Effector CD4-positive, alpha-beta T cell (primary cell): ENCODE measurements at regions not wholly inside any gene's neighbourhood (a gene's known extent, or its start where the extent isn't known, plus 50 kb on each side); places are given as distances from the start of the nearest gene placed in this dataset.

Source experiments
- DNase-seq: peaks from one replicate; pipeline ENCODE4 v3.0.0-alpha.2; 2020

DNA sequence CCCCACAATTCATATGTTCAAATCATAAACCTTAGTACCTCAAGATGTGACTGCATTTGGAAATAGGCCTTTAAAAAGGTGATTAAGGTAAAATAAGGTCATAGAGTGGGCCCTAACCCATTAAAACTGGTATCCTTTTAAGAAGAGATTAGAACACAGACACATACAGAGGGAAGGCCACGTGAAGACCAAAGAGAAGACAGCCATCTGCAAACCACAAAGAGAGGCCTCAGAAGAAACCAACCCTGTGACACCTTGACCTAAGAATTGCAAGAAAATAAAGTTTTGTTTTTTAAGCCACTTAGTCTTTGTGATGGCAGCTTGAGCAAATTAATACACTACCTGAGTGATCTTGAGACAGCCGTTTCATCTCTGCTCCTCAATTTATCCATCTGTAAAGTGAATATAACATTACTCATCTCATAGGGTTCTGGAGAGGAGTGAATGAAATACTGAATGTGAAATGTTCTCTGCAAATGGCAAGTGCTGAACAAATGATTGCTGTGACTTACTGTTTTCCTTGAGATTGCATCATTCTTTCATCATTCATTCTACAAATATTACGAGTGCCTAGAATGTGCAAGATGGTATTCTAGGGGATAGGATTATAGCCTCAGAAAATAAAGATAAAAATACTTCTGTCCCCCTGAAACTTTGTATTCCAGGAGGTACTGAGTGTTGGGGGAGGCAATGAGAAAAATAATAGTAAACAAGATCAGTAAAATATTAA is 222.0 kb upstream of the CDH13 start:
- no peak for DNase-seq

DNA sequence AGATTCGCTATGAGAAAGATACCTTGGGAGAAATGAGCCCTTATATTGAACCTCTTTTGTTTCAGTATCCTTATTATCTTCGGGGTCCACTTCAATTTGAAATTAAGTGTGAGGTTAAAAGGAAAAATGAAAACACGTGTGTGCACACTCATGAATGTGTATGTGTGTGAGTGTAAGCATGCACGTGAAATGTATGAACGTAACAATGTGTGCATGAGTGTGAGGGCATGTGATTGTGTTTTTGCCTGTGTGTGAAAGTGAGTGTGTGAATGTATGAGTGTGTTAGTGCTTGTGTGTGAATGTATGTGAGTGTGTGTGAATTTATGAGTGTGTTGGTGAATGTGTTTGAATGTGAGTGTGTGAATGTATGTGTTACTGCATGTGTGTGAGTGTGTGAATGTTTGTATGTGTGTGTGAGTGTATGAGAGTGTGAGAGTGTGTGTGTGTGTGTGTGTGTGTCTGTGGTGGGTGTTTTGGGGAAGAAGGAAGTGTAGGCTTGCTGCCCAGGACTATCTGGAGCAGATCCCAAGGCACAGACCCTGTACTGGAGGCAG is 224.0 kb upstream of the CDH13 start:
- DNase-seq: no peak

DNA sequence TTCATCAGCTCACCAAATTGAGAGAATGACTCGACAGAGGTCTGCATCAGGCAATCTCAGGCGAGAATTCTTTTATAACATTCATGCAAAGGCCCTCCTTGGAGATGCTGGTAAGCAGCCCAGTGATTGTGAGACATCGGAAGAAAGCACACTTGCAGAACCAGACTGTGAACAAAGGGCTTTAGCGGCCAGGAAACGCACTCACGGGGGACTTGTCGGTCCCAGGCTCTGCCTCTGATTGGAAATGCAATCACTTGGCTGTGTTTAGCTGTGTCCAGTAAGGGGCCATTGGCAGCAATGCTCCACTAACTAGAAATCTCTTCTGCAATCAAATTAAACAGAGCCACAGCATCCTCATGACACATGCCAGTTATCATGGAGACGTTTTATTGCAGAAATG is 226.7 kb upstream of the CDH13 start:
- DNase-seq: no peak

DNA sequence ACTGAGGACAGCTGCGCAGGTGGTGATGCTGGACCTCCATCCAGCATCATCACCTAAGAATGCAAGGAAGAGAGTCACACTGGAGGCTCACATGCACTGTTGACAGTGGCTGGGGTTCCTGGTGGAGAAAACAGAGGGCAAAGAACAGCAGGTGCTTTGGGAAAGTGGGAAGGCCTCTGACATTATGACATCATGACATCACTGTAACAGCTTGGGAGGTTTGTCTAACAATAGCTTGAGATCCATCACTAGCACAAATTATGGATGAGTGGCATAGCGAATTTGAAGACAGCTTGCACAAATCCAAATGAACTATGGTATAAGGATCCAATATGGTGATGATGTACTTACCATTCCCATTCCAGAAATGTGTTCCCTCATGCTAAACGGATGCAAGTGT is 226.5 kb upstream of the MPHOSPH6 start:
- DNase-seq: no peak

DNA sequence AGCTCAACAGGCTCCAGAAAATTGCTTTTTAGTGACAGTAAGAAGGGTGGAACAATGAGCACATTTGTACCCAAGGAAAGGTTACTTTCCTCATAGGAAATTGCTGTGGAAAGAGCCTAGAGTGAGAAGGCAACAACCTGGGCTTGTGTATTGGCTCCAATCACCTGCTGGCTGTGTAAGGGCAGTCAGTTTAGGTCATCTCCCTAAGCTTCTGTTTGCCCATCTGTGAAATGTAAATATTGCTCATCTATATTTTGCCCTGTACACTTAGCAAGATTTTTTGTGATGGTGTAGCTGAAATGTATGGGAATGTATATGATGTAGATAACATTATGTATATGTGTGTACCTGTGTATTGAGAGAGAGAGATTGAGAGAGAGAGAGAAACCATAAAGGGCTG is 225.2 kb upstream of the MPHOSPH6 start:
- DNase-seq: no peak

DNA sequence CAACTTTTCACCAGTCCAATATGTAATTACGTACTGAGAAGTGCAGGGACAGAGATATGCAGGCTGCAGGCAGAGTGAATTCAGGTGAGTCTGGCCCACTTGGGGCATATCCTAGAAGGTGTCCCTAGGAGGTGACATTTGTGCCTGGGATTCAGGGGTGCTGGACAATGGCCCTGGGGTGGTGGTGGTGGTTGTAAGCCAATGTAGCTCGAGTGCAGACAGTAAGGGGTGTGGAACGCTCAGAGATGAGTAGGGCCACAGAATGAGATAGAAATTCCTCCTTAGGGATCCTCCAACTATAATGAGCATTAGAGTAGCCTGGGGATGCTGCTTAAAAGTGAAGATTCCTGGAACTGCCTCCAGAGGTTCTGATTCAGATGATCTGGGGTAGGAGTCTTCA is 221.7 kb upstream of the MPHOSPH6 start:
- no peak for DNase-seq

DNA sequence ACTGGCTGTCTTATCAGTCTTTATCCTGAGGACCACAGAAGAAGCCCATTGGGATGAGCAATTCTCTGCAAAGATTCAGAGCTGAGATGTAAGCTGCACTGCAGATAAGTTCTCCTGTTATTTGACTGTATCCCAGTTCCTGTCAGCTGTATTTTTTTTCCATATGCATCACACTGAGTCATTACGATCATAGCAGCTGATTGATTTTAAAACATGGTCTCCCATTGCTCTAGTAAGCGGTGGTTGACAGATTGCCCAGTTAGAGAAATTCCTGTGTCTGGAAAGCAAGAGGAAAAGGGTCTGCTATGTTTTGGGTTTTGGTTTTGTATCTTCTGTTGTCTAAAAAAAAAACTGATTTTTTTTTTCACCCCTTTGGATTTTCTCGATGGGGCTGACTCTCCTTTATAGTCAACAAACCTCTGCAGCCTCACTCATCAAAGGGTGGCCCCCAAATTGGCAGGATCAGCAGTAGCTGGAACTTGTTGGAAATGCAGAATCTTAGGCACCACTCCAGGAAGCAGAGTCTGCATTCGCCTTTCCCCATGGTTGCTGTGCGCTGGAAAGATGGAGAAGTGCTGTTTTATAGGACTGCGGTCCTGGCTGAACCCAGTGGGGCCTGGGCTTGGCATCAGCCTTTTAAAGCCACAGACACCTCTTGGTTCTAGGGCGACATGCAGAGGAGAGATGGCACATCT is 220.1 kb upstream of the MPHOSPH6 start:
- DNase-seq: no peak

DNA sequence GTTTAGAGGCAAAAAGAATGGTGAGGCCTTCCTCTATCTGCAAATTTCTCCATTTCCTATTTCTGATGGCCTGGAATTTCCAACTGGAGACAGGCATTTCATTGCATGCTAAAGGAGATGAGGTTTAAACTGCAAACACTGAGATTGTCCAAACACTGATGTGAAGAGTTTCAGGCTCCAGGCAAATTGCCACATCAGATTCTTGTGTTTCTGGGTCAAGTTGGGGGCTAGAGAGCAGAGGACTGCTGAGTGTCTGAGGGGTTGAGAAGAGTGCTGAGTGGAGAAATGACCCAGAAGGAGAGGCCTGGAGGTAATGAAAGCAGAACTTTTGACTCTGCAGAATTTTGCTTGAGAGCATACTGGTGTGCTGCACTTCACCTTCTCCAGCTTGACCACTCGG is 216.7 kb upstream of the MPHOSPH6 start:
- DNase-seq: no peak

DNA sequence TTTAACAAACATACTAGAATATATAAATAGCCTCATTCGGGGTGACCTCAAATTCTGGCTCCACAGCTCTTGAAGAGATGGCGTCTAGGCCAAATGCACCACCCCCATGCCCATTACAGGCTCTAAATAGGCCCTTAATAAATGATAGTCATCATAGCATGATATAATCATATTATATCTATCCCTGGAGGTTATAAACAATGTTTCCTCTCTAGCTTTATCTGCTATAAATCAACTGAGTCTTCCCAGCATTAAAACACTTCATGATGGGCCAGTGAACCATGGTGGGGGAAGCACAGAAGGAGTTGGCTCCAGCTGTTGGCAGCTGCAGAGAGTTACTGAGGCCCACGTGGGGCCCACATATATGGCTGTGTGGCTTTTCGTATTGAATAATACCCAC is 214.9 kb upstream of the MPHOSPH6 start:
- DNase-seq: no peak

DNA sequence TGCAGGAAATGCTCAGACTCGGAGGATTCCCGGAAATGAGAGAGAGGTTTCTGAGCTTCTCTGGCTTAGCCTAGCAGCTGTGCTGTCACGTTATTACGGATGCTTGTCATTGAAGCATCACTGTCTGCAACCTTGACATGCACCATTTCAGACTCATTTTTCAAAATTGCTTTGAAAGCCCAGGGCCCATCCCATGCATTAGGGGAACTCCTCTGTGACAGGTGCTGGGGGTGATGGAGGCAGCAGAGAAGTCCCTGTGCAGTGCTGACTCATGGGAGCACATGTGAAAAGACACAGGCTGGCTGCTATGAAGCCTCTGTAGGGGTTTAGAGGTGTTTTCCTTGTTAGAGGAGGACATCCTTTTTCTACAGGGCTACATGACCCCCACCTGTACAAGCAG is 214.0 kb upstream of the MPHOSPH6 start:
- DNase-seq: no peak

DNA sequence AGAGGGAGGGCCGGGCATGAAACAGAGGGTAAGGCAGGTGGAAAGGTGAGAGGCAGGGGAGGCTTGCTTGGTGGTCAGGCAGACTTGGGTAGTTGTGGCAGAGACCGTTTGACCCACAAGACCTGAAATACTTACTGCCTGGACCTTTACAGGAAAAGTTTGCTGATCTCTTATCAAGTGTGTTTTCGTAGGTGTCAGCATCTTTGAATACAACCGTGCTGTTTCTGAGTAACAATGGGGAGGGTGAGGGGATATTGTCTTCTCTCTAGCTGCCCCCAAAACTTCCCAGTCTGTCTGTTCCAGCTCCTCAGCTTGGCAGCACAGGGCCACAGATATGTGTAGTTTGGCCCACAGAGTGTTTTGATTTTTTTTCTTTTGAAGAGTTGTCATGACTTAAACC is 212.5 kb upstream of the MPHOSPH6 start:
- no peak for DNase-seq

DNA sequence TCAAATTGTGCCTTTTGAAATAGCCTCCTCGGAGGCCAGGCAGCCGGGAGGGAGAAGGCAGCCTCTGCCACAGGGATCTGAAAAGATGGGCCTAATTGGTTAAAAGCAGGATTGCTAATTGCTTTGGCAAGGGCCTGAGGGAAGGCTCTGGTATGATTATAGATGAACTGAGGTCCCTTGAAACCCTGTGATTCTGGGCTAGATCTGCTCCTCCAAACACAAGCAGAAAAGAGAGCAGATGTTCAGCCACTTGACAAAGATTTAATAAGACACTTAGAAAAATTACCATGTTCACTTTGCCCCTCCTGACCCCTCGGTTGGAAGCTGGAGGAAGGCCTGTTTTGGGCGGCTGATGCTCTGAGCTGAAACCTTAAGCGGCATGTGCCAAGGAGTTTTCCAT is 209.5 kb upstream of the MPHOSPH6 start:
- no peak for DNase-seq

DNA sequence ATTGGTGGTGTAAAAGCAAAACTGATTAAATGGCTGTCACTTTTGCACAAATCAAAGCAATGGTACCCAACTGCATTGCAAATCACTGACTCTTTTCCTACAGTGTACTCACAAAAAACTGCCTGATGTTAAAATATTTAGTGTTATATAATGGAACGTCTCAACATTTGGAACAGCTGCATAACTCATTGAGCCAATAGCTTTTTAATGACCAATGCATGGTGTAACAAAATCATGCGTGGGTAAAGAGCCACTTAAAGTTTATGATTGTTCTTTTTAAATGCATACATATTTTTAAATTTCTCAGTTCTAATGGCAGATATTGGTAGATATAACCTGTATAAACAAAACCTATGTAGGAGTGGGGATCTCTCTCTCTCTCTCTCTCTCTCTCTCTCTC is 204.0 kb upstream of the MPHOSPH6 start:
- DNase-seq: no peak

DNA sequence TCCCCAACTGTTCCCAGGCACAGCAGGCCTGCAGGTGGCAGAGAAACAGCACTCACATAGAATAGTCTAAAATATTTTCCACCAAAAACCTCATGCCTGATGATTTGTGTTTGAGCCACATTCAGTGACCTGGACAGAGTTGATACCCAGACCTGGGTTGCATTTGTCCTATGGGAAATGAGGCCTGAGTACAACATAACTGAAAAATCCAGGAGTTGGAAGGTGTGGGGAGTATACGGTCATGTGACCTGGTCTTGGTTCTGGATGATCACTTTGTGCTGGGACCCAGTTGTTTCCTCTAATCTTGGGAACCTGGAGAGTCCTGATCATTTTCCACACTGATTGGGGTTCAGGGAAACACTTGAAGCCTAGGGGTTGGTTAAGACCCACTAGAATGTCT is 200.3 kb upstream of the MPHOSPH6 start:
- DNase-seq: no peak

DNA sequence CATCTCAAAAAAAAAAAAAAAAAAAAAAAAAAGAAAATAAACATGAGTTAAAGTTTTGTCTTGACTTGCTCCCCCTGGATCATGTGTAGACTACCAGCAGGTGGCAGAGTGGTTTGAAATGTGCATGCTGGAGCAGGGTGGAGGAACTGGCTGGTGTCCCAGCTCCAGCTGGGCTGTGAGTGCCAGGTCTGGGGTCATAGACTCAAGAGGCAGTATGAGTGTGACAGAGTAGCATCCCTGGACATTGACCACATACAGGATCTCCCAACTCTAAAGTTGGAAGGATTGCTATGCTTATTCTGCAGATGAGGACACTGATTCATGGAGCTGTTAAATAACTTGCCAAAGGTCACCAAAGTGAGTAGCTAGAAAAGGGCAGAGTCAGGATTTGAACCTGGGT is 198.0 kb upstream of the MPHOSPH6 start:
- DNase-seq: no peak

DNA sequence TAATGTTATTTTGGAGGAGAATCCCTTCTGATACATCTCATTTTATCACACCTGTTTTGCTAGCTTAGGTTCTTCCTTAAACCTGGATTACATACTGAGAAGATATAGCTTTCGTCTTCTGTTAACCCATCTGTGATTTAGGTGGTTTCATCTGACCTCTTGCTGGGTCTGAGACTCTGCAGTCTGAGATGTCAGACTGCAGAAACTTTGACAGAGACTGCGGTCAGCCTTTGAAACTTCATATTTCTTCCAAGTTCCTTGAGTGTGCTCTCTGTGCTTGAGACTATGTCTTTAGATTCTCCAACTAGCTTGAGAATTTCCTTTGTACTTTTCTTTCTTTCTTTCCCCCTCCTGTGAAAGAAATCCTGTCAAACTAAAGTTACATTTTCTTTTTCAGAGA is 196.4 kb upstream of the MPHOSPH6 start:
- no peak for DNase-seq

DNA sequence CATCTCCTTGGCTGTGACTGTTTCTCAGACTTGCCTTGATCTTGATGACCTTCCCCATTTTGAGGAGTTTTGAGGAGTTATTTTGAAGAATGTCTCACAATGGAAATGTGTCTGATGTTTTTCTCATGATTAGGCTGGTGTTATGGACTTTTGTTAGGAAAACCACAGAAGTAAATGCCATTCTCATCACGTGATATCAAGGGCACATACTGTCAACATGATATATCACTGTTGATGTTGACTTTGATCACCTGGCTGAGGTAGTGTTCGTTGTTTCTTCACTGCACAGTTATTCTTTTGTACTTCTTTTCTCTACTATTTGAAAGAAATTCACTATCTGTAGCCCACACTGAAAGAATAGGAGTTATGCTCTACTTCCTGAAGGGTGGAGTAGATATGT is 194.7 kb upstream of the MPHOSPH6 start:
- no peak for DNase-seq

DNA sequence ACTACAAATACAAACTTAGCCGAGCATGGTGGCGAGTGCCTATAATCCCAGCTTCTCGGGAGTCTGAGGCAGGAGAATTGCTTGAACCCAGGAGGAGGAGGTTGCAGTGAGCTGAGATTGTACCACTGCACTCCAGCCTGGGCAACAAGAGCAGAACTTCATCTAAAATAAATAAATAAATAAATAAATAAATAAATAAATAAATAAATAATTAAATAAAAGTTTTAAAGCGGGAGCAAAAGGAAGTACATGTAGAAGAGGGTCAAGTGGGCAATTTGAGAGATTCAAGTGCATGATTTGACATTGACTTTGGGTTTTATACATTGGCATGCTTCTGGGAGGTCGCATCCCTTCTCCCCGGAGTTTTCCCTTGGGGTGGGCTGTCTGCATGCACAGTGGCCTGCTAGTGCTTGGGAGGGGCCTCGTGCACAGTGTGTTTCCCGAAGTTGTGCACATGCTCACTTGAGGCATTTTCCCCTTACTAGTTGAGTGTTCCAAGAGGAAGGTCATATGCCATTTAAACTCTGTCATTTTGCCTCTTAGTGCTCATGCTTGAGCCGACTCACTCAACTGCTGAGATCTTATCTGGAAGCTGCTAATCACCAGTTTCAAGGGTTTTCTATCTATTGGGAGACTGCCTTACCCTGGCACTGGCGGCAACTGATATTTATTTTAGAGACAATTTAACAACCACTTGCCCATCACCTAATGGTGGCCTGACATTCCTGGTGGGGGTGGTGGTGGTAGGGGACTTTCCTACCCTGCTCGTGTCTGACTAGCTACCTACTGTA is 193.2 kb upstream of the MPHOSPH6 start:
- no peak for DNase-seq

DNA sequence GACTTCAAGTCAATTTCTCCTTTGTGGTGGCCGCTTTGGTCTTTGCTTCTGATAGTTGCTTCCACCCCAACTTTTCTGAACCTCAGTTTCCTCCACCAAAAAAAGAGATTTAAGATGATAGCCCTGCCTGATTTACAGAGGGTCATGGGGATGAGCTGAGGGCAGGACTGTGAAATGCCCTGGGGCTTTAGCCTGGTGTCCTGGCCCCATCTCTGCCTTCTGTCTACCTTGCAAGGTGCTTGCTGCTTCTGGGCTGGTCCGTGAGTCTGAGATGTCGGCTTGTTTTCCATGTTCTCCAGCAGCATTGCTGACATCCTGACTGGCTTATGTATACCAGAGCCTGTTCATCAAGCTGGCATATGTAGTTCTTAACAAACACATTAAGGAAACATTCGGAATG is 191.9 kb upstream of the MPHOSPH6 start:
- DNase-seq: no peak

DNA sequence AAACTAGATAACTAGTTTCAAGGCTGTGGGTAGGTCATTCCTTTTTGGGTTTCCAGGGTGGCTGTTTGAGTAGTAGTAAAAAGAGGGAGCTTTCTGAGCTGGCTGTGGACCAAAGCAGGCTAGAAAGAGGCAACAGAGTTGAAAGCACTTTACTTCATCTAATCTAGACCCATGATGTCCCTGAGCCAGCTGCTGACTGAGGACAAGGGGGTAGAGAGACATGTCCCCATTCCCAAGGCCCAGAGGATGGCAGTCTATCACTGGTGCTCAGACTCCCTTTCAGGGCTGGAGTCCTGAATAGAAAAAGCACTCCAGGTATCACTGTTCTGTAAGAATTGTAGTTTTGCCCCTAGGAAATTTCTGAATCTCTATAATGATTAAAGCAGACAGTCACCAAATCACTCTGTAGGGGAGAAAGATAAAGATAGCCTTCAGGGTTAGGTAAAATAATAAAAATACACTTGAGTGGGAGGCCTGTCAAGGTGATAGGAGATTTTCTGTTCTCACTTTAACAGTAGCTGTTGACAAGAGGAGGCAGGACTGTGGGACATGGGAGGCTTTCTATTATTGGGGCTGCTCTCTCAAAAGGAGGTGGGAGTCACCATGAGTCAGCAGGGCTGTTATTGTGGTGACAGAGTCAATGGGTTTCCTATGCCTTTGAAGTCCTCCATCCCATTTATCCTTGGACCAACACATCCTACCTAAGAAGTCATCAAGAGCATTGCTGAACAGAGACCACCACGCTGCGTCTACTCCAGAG is 190.2 kb upstream of the MPHOSPH6 start:
- no peak for DNase-seq

DNA sequence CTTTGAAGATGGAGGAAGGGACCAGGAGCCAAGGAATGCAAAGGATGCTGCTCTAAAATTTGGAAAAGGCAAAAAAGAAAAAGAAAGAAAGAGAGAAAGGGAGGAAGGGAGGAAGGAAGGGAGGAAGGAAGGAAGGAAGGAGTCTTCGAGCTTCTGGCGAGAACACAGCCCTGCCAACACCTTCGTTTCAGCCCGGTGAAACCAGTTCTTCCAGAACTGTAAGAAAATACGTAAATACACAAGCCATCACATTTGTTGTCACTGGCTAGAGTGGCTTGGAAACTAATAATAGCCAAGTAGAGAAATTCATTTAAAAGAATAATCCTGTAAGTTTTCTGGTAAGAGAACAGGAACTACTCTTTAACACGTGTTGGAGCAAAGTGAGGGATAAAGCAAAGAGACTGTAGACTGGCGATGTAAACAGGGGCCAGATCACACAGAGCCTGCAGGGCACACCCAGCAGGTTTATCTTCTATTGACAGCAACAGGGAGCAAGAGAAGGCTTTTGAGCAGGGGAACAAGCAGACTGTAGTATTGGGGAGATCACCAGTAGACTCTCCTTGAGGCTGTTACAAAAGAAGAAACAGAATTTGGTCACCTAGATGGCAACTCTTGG is 188.7 kb upstream of the MPHOSPH6 start:
- no peak for DNase-seq

DNA sequence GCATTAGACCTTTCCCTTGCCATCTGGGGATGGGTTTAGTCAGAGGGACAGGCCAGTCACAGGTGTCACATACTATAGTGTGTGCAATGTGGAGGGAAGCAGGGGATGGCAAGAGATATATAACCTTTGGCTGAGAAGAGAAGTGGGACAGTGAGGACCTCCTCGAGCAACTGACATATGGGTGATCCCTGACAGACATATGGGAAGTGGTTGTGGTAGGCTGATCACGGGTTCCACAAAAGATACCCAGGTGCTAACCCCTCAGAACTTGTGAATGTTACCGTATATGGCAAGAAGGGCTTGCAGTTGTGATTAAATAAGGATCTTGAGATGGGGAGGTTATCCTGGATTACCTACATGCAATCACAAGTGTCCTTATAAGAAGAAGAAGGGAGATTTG is 188.1 kb upstream of the MPHOSPH6 start:
- no peak for DNase-seq

DNA sequence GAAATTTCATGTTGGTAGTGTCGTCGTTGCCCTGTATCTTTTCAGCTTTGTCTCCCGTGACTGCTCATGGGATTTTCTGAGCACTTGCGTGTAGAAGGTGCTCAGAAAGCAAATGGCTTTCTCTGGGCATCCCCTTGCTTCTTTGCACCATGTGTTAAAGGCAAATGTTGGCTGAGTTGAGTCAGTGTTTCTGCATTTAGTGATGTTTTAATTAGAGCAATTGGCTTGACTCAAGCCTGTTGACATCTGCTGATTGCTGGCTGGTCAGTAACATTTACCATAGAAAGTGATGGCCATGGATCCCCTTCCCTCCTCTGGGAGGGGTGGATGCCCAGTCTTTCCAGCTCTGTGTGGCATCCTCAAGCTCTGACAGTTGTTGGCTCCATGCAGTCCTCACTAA is 187.2 kb upstream of the MPHOSPH6 start:
- no peak for DNase-seq
